GM12891 (cell line): ENCODE measurements at regions not wholly inside any gene's neighbourhood (a gene's known extent, or its start where the extent isn't known, plus 50 kb on each side); places are given as distances from the start of the nearest gene placed in this dataset.

Experiments
- DNase-seq: peaks from one replicate; pipeline ENCODE4 v3.0.0; 2011; ENCODE audit warnings: low spot score; ENCODE audit not compliant: insufficient read length
- FAIRE-seq: peaks from 2 replicates; lab custom pipeline; 2011; peaks lifted over from hg19 to GRCh38; lab: Jason Lieb, UNC
- PAX5 ChIP-seq: IDR thresholded peaks from 2 replicates; pipeline ENCODE4 v1.6.1; 2011; ENCODE audit warnings: low read length, moderate library complexity, mild to moderate bottlenecking; ENCODE audit not compliant: insufficient read depth, severe bottlenecking
- POLR2A ChIP-seq: IDR thresholded peaks from 2 replicates; pipeline ENCODE4 v1.6.1; 2011; ENCODE audit warnings: low read depth, low read length, control low read depth
- POLR2AphosphoS5 ChIP-seq: IDR thresholded peaks from 2 replicates; pipeline ENCODE4 v1.6.1; 2011; ENCODE audit warnings: low read depth, low read length, control low read depth
- POU2F2 ChIP-seq: IDR thresholded peaks from 2 replicates; pipeline ENCODE4 v1.6.1; 2011; ENCODE audit warnings: low read depth, mild to moderate bottlenecking, control low read depth, low read length, moderate library complexity
- SPI1 ChIP-seq: IDR thresholded peaks from 2 replicates; pipeline ENCODE4 v1.6.1; 2011; ENCODE audit warnings: low read depth, low read length, control low read depth
- TAF1 ChIP-seq: IDR thresholded peaks from 2 replicates; pipeline ENCODE4 v1.6.1; 2011; ENCODE audit warnings: low read depth, low read length, control low read depth

DNA sequence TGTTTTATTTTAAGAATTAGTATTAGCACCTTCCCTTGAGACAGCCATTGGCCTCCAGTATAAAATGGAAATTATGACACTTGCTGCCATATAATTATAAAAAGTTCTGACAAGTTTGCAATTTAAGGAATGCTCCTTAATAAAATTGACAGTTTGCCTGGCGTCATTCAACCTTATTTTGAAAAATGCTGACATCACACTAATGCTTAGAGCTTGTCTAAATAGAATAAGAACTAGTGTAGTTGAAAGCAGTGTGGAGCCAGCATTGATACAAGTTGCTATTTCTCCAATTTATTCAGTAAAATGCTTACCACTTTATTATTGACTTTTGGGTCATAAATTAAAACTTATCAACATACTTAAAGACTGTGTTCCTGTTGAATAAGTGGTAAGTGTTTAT is 54.3 kb upstream of the ARX start:
- TF ChIP-seq POU2F2: no peak
- TF ChIP-seq TAF1: no peak
- TF ChIP-seq POLR2A: no peak
- no peak for TF ChIP-seq PAX5
- no peak for TF ChIP-seq POLR2AphosphoS5
- TF ChIP-seq SPI1: no peak
- no peak for FAIRE-seq
- DNase-seq: no peak

DNA sequence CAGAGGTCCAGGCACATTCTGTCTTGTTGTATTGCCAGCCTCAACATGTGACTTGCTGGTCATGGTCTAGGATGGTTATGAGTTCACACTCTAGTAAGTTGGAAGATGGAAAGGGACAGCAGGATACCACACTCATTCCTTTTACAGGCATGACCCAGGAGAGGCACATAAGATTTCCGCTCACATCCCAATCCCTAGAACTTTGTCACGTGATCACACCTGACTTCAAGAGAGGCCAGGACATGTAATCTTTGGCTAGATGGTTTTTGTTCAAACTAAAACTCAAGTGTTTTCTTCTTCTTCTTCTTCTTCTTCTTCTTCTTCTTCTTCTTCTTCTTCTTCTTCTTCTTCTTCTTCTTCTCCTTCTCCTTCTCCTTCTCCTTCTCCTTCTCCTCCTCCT is 53.4 kb upstream of the ARX start:
- DNase-seq: no peak
- no peak for TF ChIP-seq SPI1
- no peak for TF ChIP-seq POU2F2
- no peak for TF ChIP-seq TAF1
- TF ChIP-seq PAX5: no peak
- TF ChIP-seq POLR2A: no peak
- no peak for TF ChIP-seq POLR2AphosphoS5
- no peak for FAIRE-seq

DNA sequence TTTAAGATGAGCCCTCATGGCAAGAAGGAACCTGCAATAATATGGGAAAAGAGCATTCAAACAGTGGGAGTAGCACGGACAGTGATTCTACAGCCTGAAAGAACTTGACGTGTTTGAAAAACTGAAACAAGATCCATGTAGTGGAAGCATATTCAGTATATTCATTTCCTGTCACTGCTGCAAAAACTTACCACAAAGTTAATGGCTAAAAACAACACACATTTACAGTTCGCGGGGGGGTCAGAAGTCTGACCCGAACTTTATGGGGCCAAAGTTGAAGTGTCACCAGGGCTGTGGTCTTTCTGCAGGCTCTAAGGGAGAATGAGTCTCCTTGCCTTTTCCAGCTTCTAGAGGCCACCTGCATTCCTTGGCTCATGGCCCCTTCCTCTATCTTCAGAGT is 52.6 kb upstream of the ARX start:
- FAIRE-seq: peak; percentile 78
- no peak for TF ChIP-seq TAF1
- no peak for TF ChIP-seq SPI1
- TF ChIP-seq POU2F2: no peak
- TF ChIP-seq PAX5: no peak
- no peak for TF ChIP-seq POLR2A
- no peak for TF ChIP-seq POLR2AphosphoS5
- no peak for DNase-seq

DNA sequence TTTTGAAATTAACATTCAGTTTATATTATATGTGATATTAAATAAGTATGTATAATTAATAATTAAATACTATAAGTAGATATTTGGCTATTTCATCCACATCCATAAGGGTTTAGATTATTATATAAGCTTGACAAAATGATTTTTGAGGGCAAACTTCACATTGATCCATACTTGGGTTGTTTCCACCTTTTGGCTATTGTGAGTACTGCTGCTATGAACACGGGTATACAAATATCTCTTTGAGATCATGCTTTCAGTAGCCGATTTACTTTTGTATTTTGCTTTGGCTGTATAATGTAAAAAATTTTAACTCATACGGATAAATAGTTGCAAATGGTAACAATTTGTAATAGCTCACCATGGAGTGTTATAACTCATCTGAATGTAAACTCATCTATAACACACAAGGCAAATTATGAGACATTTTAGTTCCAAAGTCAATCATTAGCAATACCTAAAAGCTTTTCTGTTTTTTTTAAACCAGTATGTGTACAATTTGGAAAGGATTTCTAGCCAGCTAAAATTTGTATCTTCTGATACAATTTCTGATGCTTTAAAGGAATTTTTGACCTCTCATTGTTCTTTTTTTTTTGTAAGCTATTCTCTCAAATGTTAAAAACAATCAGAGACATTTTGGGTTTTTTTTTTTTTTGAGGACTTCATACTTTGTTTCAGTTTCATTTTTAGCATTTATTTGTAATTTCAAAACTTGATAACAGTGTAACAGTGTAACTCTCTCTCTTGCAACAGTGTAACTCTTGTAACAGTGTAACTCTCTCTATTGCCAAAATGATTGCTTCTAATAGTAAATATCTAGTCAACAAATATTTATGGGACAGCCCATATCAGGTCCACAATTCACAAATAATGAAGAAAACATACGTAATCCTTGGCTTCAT is 51.8 kb upstream of the ARX start:
- no peak for TF ChIP-seq TAF1
- no peak for TF ChIP-seq SPI1
- no peak for TF ChIP-seq POU2F2
- TF ChIP-seq PAX5: no peak
- no peak for TF ChIP-seq POLR2A
- TF ChIP-seq POLR2AphosphoS5: no peak
- FAIRE-seq (no peak), DNase-seq (no peak)

DNA sequence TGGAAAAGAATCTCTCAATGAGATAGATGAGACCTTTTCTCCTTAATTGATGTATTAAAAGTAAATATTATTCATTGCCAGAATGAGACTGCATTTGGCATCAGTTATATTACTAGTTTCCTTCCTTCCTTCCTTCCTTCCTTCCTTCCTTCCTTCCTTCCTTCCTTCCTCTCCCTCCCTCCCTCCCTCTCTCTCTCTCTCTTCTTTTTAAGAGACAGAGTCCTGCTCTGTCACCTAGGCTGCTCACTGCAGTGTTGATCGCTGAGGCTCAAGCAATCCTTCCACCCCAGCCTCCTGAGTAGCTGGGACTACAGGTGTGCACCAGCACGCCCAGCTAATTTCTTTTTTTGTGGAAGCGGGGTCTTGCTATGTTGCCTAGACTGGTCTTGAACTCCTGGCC is 50.4 kb upstream of the ARX start:
- TF ChIP-seq POLR2A (no peak), SPI1 (no peak), TAF1 (no peak), POLR2AphosphoS5 (no peak), POU2F2 (no peak), PAX5 (no peak)
- FAIRE-seq (no peak), DNase-seq (no peak)
